ENCODE measurements at regions not wholly inside any gene's neighbourhood (a gene's known extent, or its start where the extent isn't known, plus 50 kb on each side); places are given as distances from the start of the nearest gene placed in this dataset.

- TF ChIP-seq EZH2phosphoT487 (IDR thresholded peaks at IDR 0.05) (no peak), CTCF (IDR thresholded peaks at IDR 0.05) (no peak), EZH2 (IDR thresholded peaks at IDR 0.05) (no peak)
- no peaks in the 10 kb centered on the region for H3K9me3 Mint-ChIP-seq
- no peak overlapping the region for H3K9ac ChIP-seq
- no peaks in the 10 kb centered on the region for H3K27me3 ChIP-seq
- peaks cover 5% of the 10 kb centered on the region for H3K4me1 Mint-ChIP-seq
- H3K36me3 ChIP-seq, result no peaks in the 10 kb centered on the region
- no peaks in the 10 kb centered on the region for H3K9me3 ChIP-seq (ENCODE audit: low read depth)
- no peak overlapping the region for H2AFZ ChIP-seq (replicated peaks)
- H3K27ac Mint-ChIP-seq, result no peak overlapping the region
- no peaks in the 10 kb centered on the region for H3K36me3 Mint-ChIP-seq
- H4K20me1 ChIP-seq (ENCODE audit: low read depth), result no peaks in the 10 kb centered on the region
- H3K79me2 ChIP-seq (ENCODE audit: low read depth), result no peaks in the 10 kb centered on the region
- no peaks in the 10 kb centered on the region for H3F3A ChIP-seq (ENCODE audit: low read depth)
- no peak overlapping the region for H3K4me3 Mint-ChIP-seq
- H3K4me2 ChIP-seq, result no peak overlapping the region
- H3K4me3 ChIP-seq, result no peak overlapping the region
- no peaks in the 10 kb centered on the region for H3K4me1 ChIP-seq
- no peak for DNase-seq (ENCODE audit: low spot score)
- no peaks in the 10 kb centered on the region for H3K27me3 Mint-ChIP-seq (ENCODE audit: insufficient read depth, low read depth)
- no peak overlapping the region for H3K27ac ChIP-seq
Measured at GRCh38 chr11:110909336-110909735, 197.1 kb upstream of the ARHGAP20 start.

- H3K27me3 Mint-ChIP-seq (ENCODE audit: insufficient read depth, low read depth), result no peaks in the 10 kb centered on the region
- no peaks in the 10 kb centered on the region for H3K36me3 Mint-ChIP-seq
- Histone ChIP-seq H3K9me3 (ENCODE audit: low read depth) (no peaks in the 10 kb centered on the region), H3K4me1 (no peaks in the 10 kb centered on the region), H3K4me3 (no peak overlapping the region), H2AFZ (replicated peaks) (no peak overlapping the region), H4K20me1 (ENCODE audit: low read depth) (no peaks in the 10 kb centered on the region), H3K4me2 (no peak overlapping the region), H3K79me2 (ENCODE audit: low read depth) (no peaks in the 10 kb centered on the region), H3K27ac (no peak overlapping the region), H3K9ac (no peak overlapping the region), H3F3A (ENCODE audit: low read depth) (no peaks in the 10 kb centered on the region), H3K36me3 (no peaks in the 10 kb centered on the region), H3K27me3 (no peaks in the 10 kb centered on the region)
- H3K4me3 Mint-ChIP-seq, result no peak overlapping the region
- H3K27ac Mint-ChIP-seq, result no peak overlapping the region
- no peak for TF ChIP-seq EZH2 (IDR thresholded peaks at IDR 0.05)
- TF ChIP-seq CTCF (IDR thresholded peaks at IDR 0.05), result no peak
- no peak for TF ChIP-seq EZH2phosphoT487 (IDR thresholded peaks at IDR 0.05)
- DNase-seq (ENCODE audit: low spot score), result no peak
- peaks cover 8% of the 10 kb centered on the region for H3K4me1 Mint-ChIP-seq
- no peaks in the 10 kb centered on the region for H3K9me3 Mint-ChIP-seq
Measured at GRCh38 chr11:110908401-110909105, 196.3 kb upstream of the ARHGAP20 start.

GRCh38 chr11:110907629-110908028, 195.4 kb upstream of the ARHGAP20 start:
- Histone ChIP-seq H3K9ac (no peak overlapping the region), H3K27ac (no peak overlapping the region), H4K20me1 (ENCODE audit: low read depth) (no peaks in the 10 kb centered on the region), H3K4me1 (no peaks in the 10 kb centered on the region), H3K27me3 (no peaks in the 10 kb centered on the region), H3K9me3 (ENCODE audit: low read depth) (no peaks in the 10 kb centered on the region), H3K79me2 (ENCODE audit: low read depth) (no peaks in the 10 kb centered on the region), H3K4me3 (no peak overlapping the region), H3K36me3 (no peaks in the 10 kb centered on the region), H3F3A (ENCODE audit: low read depth) (no peaks in the 10 kb centered on the region), H2AFZ (replicated peaks) (no peak overlapping the region), H3K4me2 (no peak overlapping the region)
- H3K36me3 Mint-ChIP-seq, result no peaks in the 10 kb centered on the region
- no peaks in the 10 kb centered on the region for H3K27me3 Mint-ChIP-seq (ENCODE audit: insufficient read depth, low read depth)
- DNase-seq (ENCODE audit: low spot score), result no peak
- no peak overlapping the region for H3K4me3 Mint-ChIP-seq
- no peak for TF ChIP-seq EZH2phosphoT487 (IDR thresholded peaks at IDR 0.05)
- TF ChIP-seq EZH2 (IDR thresholded peaks at IDR 0.05), result no peak
- TF ChIP-seq CTCF (IDR thresholded peaks at IDR 0.05), result no peak
- no peaks in the 10 kb centered on the region for H3K9me3 Mint-ChIP-seq
- peaks cover 10% of the 10 kb centered on the region for H3K4me1 Mint-ChIP-seq
- no peak overlapping the region for H3K27ac Mint-ChIP-seq
